K562 (cell line): ENCODE measurements at regions not wholly inside any gene's neighbourhood (a gene's known extent, or its start where the extent isn't known, plus 50 kb on each side); places are given as distances from the start of the nearest gene placed in this dataset.

ENCODE experiments used
- ATAC-seq: fragments of 200-7000 bp; cut with Tn5 transposase; 3 replicates; pipeline ENCODE4 v1.9.1; 2020; ENCODE audit warnings: moderate library complexity
- BruUV-seq: library from RNA; stranded (reverse); fragments of 400-500 nt; replicated peaks from 2 replicates; lab custom pipeline; 2021; lab: Mats Ljungman, UMichigan
- CTCF ChIA-PET: fragments of 300-600 bp; formaldehyde crosslinking; extraction: SDS; loops from one replicate; lab custom pipeline; 2021; ENCODE audit warnings: low intra/inter-chr PET ratio; lab: Yijun Ruan, JAX
- POLR2A ChIA-PET: fragments of 300-600, 350-650 bp; sonication (Branson Sonifier 250); formaldehyde crosslinking; extraction: SDS; loops from one replicate; lab custom pipeline; 2021; ENCODE audit warnings: antibody characterized with exemption, inconsistent platforms; lab: Yijun Ruan, JAX
- DNase-seq, 4 experiments: peaks; one replicate each; pipeline versions ENCODE4 v3.0.0 to v3.0.0-alpha.2; 2011 to 2018; ENCODE audit warnings: low spot score in 3 of 4, mixed read lengths in 3 of 4; ENCODE audit errors: extremely low read depth in 1 of 4
- FAIRE-seq: peaks from 2 replicates; lab custom pipeline; 2011; peaks lifted over from hg19 to GRCh38; lab: Jason Lieb, UNC
- H2AFZ ChIP-seq: 2 replicates; pipeline ENCODE4 v1.6.0; 2011; ENCODE audit warnings: low read depth, low read length, control low read depth, inconsistent platforms
- H3K27ac ChIP-seq: fragments of 200-600 bp; 3 replicates; pipeline ENCODE4 v1.8.0; 2011; ENCODE audit warnings: low read depth, mild to moderate bottlenecking, control low read depth, inconsistent platforms, low read length, moderate library complexity, mixed read lengths; ENCODE audit errors: extremely low read depth
- H3K27me3 ChIP-seq, 2 experiments: fragments of 300-600 bp in 1 of 2; 2 replicates in 1 of 2; 3 replicates in 1 of 2; pipeline versions ENCODE4 v1.6.0 to v1.8.0; 2011; ENCODE audit warnings: inconsistent platforms in 2 of 2, low read length in 2 of 2, mild to moderate bottlenecking in 1 of 2, mixed read lengths in 1 of 2, moderate library complexity in 1 of 2; ENCODE audit not compliant: control insufficient read depth in 2 of 2, insufficient read depth in 2 of 2
- H3K36me3 ChIP-seq: fragments of 300-600 bp; 3 replicates; pipeline ENCODE4 v1.8.0; 2011; ENCODE audit warnings: mild to moderate bottlenecking, low read length, inconsistent platforms; ENCODE audit not compliant: control insufficient read depth, insufficient read depth
- H3K4me1 ChIP-seq, 2 experiments: fragments of 200-600 bp in 1 of 2; replicated peaks in 1 of 2; 2 replicates in 1 of 2; 3 replicates in 1 of 2; pipeline versions ENCODE4 v1.5.1 to v1.8.0; 2011; ENCODE audit warnings: inconsistent platforms in 2 of 2, low read length in 2 of 2, mild to moderate bottlenecking in 1 of 2, mixed read lengths in 1 of 2, moderate library complexity in 1 of 2; ENCODE audit not compliant: control insufficient read depth in 2 of 2, insufficient read depth in 2 of 2
- H3K4me2 ChIP-seq: 2 replicates; pipeline ENCODE4 v1.6.1; 2011; ENCODE audit warnings: low read length, control low read depth, inconsistent platforms, mixed read lengths; ENCODE audit not compliant: insufficient read depth
- H3K4me3 ChIP-seq: fragments of 200-600 bp; sonication (generic), shearing (Covaris generic); 2 replicates; pipeline ENCODE4 v1.5.1; 2016; ENCODE audit warnings: control low read depth, inconsistent platforms
- H3K79me2 ChIP-seq: fragments of 200-600 bp; 3 replicates; pipeline ENCODE4 v1.8.0; 2011; ENCODE audit warnings: low read length, inconsistent platforms; ENCODE audit not compliant: control insufficient read depth, insufficient read depth
- H3K9ac ChIP-seq, 2 experiments: 2 replicates each; pipeline versions ENCODE4 v1.6.0 to v1.6.1; 2011; ENCODE audit warnings: low read depth in 2 of 2, low read length in 2 of 2, control low read depth in 1 of 2, inconsistent platforms in 1 of 2, mild to moderate bottlenecking in 1 of 2, mixed read lengths in 1 of 2; ENCODE audit not compliant: insufficient read depth in 1 of 2
- H3K9me1 ChIP-seq: one replicate; pipeline ENCODE4 v1.6.0; 2011; ENCODE audit warnings: inconsistent platforms, mild to moderate bottlenecking, low read length, moderate library complexity; ENCODE audit not compliant: control insufficient read depth, insufficient read depth
- H3K9me3 ChIP-seq: replicated peaks from 2 replicates; pipeline ENCODE4 v1.5.1; 2011; ENCODE audit warnings: low read depth, low read length, inconsistent platforms; ENCODE audit not compliant: control insufficient read depth, insufficient read depth
- H4K20me1 ChIP-seq: replicated peaks from 2 replicates; pipeline ENCODE4 v1.6.1; 2011; ENCODE audit warnings: low read length, inconsistent platforms, mixed read lengths; ENCODE audit not compliant: control insufficient read depth, insufficient read depth
- KLF13 ChIP-seq: fragments of 450-650 bp; IDR thresholded peaks from 2 replicates; pipeline ENCODE4 v1.6.1; 2016; ENCODE audit warnings: missing genetic modification characterization, low read depth, mild to moderate bottlenecking, missing compliant biosample characterization, moderate library complexity, borderline replicate concordance
- PHF8 ChIP-seq: fragments of 200-600 bp; sonication (generic); IDR thresholded peaks from 2 replicates; pipeline ENCODE4 v1.6.1; 2012; ENCODE audit warnings: mixed run types, mild to moderate bottlenecking, inconsistent platforms, low read length, moderate library complexity, borderline replicate concordance
- WGBS: fragments of 100-300 bp; shearing (Covaris generic); methylation state at CpG from one replicate; pipeline ENCODE4 v1.1.6; 2016; ENCODE audit warnings: low coverage, mixed read lengths; ENCODE audit not compliant: insufficient coverage; ENCODE audit errors: missing lambda C conversion rate; 5-methylcytosine and 5-hydroxymethylcytosine counted together
- in situ Hi-C: fragments of 300-500 bp; cut with MboI; formaldehyde crosslinking; loops from 4 replicates; pipeline ENCODE4 v1.15.0; 2018; ENCODE audit warnings: inconsistent platforms, mixed read lengths
- intact Hi-C: fragments of 100-400 bp; cut with micrococcal nuclease; formaldehyde crosslinking; loops from 2 replicates; pipeline ENCODE4 v1.14.2; 2022
- TF ChIP-seq, protein P1 (sequence below): sonication (generic); formaldehyde crosslinking; IDR thresholded peaks from 2 replicates; pipeline ENCODE4 v1.8.0; 2022; ENCODE audit warnings: mild to moderate bottlenecking, missing genetic modification reagents

DNA sequence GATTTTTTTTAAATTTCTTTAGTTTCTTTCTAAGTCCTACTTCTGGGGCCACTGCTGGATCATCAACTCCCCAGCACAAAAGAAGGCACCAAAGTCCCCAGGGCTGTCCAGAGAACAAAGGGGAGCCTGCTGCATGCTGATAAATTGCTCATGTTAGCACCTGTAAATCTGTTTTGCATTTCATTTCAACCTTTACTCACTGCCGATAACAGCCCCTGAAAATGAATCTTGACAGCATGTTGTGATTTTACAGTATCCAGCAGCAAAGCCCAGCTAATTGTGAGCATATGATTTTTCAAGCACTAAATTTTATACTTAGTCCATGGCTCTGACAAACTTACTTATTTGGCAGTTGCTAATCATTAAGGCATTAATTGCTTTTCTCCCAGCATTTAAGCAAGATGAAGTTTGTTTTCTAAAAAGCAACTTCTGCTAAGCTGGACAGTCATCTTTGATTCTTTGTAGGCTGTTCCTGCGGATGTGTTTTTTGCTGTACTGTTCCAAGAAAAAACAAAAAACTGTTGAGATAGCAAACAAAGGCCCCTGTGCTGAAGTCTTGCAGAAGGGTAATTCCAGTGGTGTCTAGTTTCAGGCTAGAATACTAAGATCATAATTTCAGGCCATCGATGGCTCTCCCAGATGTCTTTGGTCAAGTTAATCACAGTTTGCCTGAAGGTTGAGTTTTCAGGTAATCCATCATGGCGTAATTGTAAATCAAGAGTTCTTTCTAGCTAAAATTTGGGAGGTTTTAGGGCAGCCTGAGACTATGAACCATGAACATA, 73.1 kb upstream of the GAS1 start:
- no peak for DNase-seq
- WGBS, result 2% methylated on average over 4 of the region's 4 CpGs
- no peaks in the 10 kb centered on the region for H3K27me3 ChIP-seq
- no peak overlapping the region for H3K27ac ChIP-seq
- no peaks in the 10 kb centered on the region for H4K20me1 ChIP-seq
- no peak overlapping the region for H3K4me3 ChIP-seq
- no TSS peak for BruUV-seq
- ATAC-seq, result no peak
- POLR2A ChIA-PET, result no interaction called here
- no peaks in the 10 kb centered on the region for H3K9me3 ChIP-seq
- CTCF ChIA-PET, result no interaction called here
- TF ChIP-seq, protein P1, sequence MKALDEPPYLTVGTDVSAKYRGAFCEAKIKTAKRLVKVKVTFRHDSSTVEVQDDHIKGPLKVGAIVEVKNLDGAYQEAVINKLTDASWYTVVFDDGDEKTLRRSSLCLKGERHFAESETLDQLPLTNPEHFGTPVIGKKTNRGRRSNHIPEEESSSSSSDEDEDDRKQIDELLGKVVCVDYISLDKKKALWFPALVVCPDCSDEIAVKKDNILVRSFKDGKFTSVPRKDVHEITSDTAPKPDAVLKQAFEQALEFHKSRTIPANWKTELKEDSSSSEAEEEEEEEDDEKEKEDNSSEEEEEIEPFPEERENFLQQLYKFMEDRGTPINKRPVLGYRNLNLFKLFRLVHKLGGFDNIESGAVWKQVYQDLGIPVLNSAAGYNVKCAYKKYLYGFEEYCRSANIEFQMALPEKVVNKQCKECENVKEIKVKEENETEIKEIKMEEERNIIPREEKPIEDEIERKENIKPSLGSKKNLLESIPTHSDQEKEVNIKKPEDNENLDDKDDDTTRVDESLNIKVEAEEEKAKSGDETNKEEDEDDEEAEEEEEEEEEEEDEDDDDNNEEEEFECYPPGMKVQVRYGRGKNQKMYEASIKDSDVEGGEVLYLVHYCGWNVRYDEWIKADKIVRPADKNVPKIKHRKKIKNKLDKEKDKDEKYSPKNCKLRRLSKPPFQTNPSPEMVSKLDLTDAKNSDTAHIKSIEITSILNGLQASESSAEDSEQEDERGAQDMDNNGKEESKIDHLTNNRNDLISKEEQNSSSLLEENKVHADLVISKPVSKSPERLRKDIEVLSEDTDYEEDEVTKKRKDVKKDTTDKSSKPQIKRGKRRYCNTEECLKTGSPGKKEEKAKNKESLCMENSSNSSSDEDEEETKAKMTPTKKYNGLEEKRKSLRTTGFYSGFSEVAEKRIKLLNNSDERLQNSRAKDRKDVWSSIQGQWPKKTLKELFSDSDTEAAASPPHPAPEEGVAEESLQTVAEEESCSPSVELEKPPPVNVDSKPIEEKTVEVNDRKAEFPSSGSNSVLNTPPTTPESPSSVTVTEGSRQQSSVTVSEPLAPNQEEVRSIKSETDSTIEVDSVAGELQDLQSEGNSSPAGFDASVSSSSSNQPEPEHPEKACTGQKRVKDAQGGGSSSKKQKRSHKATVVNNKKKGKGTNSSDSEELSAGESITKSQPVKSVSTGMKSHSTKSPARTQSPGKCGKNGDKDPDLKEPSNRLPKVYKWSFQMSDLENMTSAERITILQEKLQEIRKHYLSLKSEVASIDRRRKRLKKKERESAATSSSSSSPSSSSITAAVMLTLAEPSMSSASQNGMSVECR (CRISPR knock-in tag), result no peak
- TF ChIP-seq KLF13 (tag) (no peak), PHF8 (no peak)
- in situ Hi-C loops (no loop called here), intact Hi-C loops (no loop called here)
- H3K9me1 ChIP-seq, result no peaks in the 10 kb centered on the region
- no peaks in the 10 kb centered on the region for H3K36me3 ChIP-seq
- no peaks in the 10 kb centered on the region for H3K79me2 ChIP-seq
- H3K9ac ChIP-seq, result no peak overlapping the region
- H2AFZ ChIP-seq, result no peak overlapping the region
- no peak for FAIRE-seq
- H3K4me2 ChIP-seq, result no peak overlapping the region
- no peaks in the 10 kb centered on the region for H3K4me1 ChIP-seq
